Neural crest cell (in vitro differentiated cells): ENCODE measurements at regions not wholly inside any gene's neighbourhood (a gene's known extent, or its start where the extent isn't known, plus 50 kb on each side); places are given as distances from the start of the nearest gene placed in this dataset.

Experiments
- DNase-seq: peaks from one replicate; pipeline ENCODE4 v3.0.0; 2021; ENCODE audit warnings: low read depth, mixed read lengths, low spot score
- H3K27ac Mint-ChIP-seq: one replicate; pipeline ENCODE4 v1.8.0; 2021; ENCODE audit warnings: mild to moderate bottlenecking, mixed read lengths; ENCODE audit not compliant: unreplicated experiment
- H3K27me3 Mint-ChIP-seq: 2 replicates; pipeline ENCODE4 v1.8.0; 2021; ENCODE audit warnings: low read depth, mild to moderate bottlenecking, mixed read lengths
- H3K36me3 Mint-ChIP-seq: 2 replicates; pipeline ENCODE4 v1.8.0; 2021; ENCODE audit warnings: low read depth, mild to moderate bottlenecking, mixed read lengths
- H3K4me1 Mint-ChIP-seq: 2 replicates; pipeline ENCODE4 v1.8.0; 2021; ENCODE audit warnings: mixed read lengths
- H3K4me3 Mint-ChIP-seq: one replicate; pipeline ENCODE4 v1.8.0; 2021; ENCODE audit warnings: mild to moderate bottlenecking, mixed read lengths
- H3K9me3 Mint-ChIP-seq: 2 replicates; pipeline ENCODE4 v1.8.0; 2021; ENCODE audit warnings: mixed read lengths
- CTCF ChIP-seq: fragments of 200-600 bp; sonication (generic); conservative IDR thresholded peaks from 2 replicates; pipeline ENCODE4 v1.5.0; 2021; ENCODE audit warnings: antibody characterized with exemption, mild to moderate bottlenecking

- no peak for TF ChIP-seq CTCF
- H3K4me1 Mint-ChIP-seq = no peaks in the 10 kb centered on the region
- H3K9me3 Mint-ChIP-seq = peaks cover 4% of the 10 kb centered on the region
- no peaks in the 10 kb centered on the region for H3K36me3 Mint-ChIP-seq
- no peak for DNase-seq
- no peak overlapping the region for H3K4me3 Mint-ChIP-seq
- H3K27ac Mint-ChIP-seq = no peak overlapping the region
- H3K27me3 Mint-ChIP-seq = no peaks in the 10 kb centered on the region
Measured at GRCh38 chr4:134313591-134313990, 112.0 kb upstream of the PABPC4L start.

- Mint-ChIP-seq H3K4me3 (no peak overlapping the region), H3K27ac (no peak overlapping the region), H3K36me3 (no peaks in the 10 kb centered on the region), H3K9me3 (peaks cover 2% of the 10 kb centered on the region), H3K4me1 (no peaks in the 10 kb centered on the region), H3K27me3 (no peaks in the 10 kb centered on the region)
- no peak for TF ChIP-seq CTCF
- no peak for DNase-seq
Measured at GRCh38 chr4:134309715-134310114, 108.1 kb upstream of the PABPC4L start.

DNA sequence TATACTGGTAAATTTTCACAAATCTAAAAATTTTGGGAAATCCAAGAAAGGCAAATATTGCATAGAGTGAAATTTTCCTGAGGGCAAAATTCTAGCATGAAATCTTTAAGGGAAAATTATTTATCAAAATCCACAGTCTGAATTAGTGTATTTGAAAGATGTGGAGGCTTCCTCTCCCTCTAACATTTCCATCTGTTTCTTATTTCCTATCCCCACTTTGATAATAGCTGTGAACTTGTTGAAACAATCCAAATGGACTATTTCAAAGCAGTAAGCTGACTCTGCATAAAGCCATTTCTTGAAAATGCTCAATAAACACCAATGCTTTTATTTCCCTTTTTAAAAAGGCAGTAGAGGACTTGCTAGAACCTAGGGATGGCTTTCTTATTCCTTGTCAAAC is 107.3 kb upstream of the PABPC4L start:
- no peaks in the 10 kb centered on the region for H3K36me3 Mint-ChIP-seq
- no peak for DNase-seq
- TF ChIP-seq CTCF = no peak
- H3K4me1 Mint-ChIP-seq = no peaks in the 10 kb centered on the region
- H3K9me3 Mint-ChIP-seq = peaks cover 3% of the 10 kb centered on the region
- no peak overlapping the region for H3K27ac Mint-ChIP-seq
- no peaks in the 10 kb centered on the region for H3K27me3 Mint-ChIP-seq
- H3K4me3 Mint-ChIP-seq = no peak overlapping the region

DNA sequence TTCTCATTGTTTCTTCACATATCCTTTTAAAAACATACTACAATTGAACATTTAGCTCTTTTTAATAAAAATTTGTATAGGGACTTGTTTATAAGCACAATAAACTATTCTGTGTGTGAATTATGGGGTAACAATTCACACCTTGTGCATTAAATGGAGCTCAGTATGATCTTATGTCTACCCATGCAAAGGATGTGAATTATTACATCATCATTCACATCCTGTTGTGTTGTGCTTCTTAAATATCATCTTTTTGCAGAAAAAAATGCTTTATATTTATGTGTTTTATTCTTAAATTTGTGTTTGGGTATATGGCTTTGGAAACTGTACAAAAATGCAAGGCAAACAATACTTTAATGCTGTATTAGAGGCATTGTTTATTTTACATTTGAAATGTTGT is 96.7 kb upstream of the PABPC4L start:
- peaks cover 8% of the 10 kb centered on the region for H3K4me1 Mint-ChIP-seq
- peaks cover 5% of the 10 kb centered on the region for H3K9me3 Mint-ChIP-seq
- H3K36me3 Mint-ChIP-seq = no peaks in the 10 kb centered on the region
- no peak overlapping the region for H3K27ac Mint-ChIP-seq
- H3K27me3 Mint-ChIP-seq = no peaks in the 10 kb centered on the region
- no peak for TF ChIP-seq CTCF
- no peak overlapping the region for H3K4me3 Mint-ChIP-seq
- DNase-seq = no peak

- no peak for DNase-seq
- Mint-ChIP-seq H3K9me3 (peaks cover 5% of the 10 kb centered on the region), H3K4me3 (no peak overlapping the region), H3K36me3 (no peaks in the 10 kb centered on the region), H3K27ac (no peak overlapping the region), H3K27me3 (no peaks in the 10 kb centered on the region), H3K4me1 (peaks cover 8% of the 10 kb centered on the region)
- TF ChIP-seq CTCF = no peak
Measured at GRCh38 chr4:134297765-134298164, 96.2 kb upstream of the PABPC4L start.

- peaks cover 3% of the 10 kb centered on the region for H3K9me3 Mint-ChIP-seq
- H3K36me3 Mint-ChIP-seq = no peaks in the 10 kb centered on the region
- no peak for TF ChIP-seq CTCF
- no peaks in the 10 kb centered on the region for H3K4me1 Mint-ChIP-seq
- H3K27ac Mint-ChIP-seq = no peak overlapping the region
- no peaks in the 10 kb centered on the region for H3K27me3 Mint-ChIP-seq
- no peak overlapping the region for H3K4me3 Mint-ChIP-seq
- no peak for DNase-seq
Measured at GRCh38 chr4:134282680-134283079, 81.1 kb upstream of the PABPC4L start.
